ENCODE measurements at regions not wholly inside any gene's neighbourhood (a gene's known extent, or its start where the extent isn't known, plus 50 kb on each side); places are given as distances from the start of the nearest gene placed in this dataset.

DNA sequence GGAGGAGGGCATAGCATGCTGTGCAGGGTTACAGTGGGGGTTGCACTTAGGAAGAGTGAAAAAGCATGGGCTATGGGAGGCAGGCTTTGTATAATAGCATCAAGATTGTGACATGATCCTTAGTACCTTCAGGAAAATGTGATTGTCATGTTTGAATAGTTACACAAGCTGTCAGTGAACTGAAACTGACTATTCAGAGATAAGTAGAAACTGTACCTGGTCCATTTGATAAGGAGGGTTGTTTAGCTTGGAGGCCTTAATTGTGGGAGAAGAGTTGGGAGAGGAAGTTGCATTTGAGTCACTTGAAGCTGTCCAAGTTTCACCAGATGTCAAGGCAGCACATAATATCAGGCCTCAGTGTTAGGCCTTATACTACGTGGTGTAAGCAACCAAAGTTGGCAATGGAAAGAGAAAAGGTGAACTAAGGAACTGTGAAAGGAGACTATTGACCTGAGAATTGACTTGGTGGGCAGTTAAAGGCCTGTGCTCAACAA is 85.0 kb downstream of the TEX13C start:
- WGBS, 2 donors: 55 to 77% methylated on average over 1 of the region's 1 CpG
- Histone ChIP-seq H3K27me3 (no peaks in the 10 kb centered on the region), H3K4me3 (no peak overlapping the region), H3K9me3 (no peaks in the 10 kb centered on the region), H3K27ac (no peak overlapping the region), H3K4me1 (no peaks in the 10 kb centered on the region), H3K36me3 (no peaks in the 10 kb centered on the region)
- DNase-seq (no peak), ATAC-seq (ENCODE audit: low FRiP score in 2 of 2) (no peak)
- no peak for TF ChIP-seq EP300 (IDR thresholded peaks at IDR 0.05)
- no peak for TF ChIP-seq POLR2A (IDR thresholded peaks at IDR 0.05)
- no peak for TF ChIP-seq POLR2AphosphoS5 (IDR thresholded peaks at IDR 0.05)
- TF ChIP-seq, protein P1, sequence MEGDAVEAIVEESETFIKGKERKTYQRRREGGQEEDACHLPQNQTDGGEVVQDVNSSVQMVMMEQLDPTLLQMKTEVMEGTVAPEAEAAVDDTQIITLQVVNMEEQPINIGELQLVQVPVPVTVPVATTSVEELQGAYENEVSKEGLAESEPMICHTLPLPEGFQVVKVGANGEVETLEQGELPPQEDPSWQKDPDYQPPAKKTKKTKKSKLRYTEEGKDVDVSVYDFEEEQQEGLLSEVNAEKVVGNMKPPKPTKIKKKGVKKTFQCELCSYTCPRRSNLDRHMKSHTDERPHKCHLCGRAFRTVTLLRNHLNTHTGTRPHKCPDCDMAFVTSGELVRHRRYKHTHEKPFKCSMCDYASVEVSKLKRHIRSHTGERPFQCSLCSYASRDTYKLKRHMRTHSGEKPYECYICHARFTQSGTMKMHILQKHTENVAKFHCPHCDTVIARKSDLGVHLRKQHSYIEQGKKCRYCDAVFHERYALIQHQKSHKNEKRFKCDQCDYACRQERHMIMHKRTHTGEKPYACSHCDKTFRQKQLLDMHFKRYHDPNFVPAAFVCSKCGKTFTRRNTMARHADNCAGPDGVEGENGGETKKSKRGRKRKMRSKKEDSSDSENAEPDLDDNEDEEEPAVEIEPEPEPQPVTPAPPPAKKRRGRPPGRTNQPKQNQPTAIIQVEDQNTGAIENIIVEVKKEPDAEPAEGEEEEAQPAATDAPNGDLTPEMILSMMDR (IDR thresholded peaks at IDR 0.05): no peak

DNA sequence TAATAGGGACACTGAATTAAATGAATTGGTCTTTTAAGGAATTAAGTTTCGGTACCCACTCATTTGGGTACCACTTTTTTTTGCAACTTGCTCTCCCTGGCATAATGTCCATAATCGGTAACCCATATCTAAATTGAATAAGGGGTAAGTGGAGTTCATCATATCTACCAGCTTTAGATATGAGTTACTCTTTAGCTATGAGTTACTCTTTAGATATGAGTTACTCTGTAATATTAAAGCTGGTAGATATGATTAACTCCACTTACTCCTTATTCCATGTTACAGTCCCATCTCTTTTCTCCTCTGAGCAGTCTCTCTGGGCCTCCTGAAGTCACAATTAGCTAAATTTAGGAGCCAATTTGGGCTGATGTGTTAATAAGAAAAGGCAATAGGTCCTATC is 85.7 kb downstream of the TEX13C start:
- no peak for TF ChIP-seq EP300 (IDR thresholded peaks at IDR 0.05)
- TF ChIP-seq, protein P1 (IDR thresholded peaks at IDR 0.05): no peak
- no peak for TF ChIP-seq POLR2AphosphoS5 (IDR thresholded peaks at IDR 0.05)
- TF ChIP-seq POLR2A (IDR thresholded peaks at IDR 0.05): no peak
- no peaks in the 10 kb centered on the region for H3K4me1 ChIP-seq
- H3K27me3 ChIP-seq: no peaks in the 10 kb centered on the region
- DNase-seq: no peak
- WGBS, 2 donors: 76 to 88% methylated on average over 2 of the region's 2 CpGs
- H3K36me3 ChIP-seq: no peaks in the 10 kb centered on the region
- no peak overlapping the region for H3K4me3 ChIP-seq
- no peak overlapping the region for H3K27ac ChIP-seq
- ATAC-seq (ENCODE audit: low FRiP score in 2 of 2): no peak
- no peaks in the 10 kb centered on the region for H3K9me3 ChIP-seq

DNA sequence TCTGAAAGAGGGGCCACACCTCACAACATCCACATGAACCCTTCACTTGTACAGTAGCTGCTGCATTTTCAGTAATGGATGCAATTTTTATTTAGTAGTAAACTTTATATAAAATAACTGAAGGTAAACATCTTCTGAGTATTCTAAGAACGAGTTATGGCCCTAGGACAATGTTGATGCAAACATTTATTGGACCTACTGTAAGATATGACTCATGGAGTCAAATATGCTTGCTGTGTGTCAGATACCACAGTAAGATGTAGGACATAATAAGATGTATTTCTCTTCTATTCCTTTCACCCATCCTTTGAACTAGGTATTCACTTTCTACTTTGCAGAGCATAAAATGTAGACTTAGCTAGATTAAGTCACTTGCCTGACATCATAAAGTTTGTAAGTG is 87.6 kb downstream of the TEX13C start:
- Histone ChIP-seq H3K27ac (no peak overlapping the region), H3K4me3 (no peak overlapping the region), H3K4me1 (no peaks in the 10 kb centered on the region), H3K27me3 (no peaks in the 10 kb centered on the region), H3K36me3 (no peaks in the 10 kb centered on the region), H3K9me3 (no peaks in the 10 kb centered on the region)
- DNase-seq (no peak), ATAC-seq (ENCODE audit: low FRiP score in 2 of 2) (no peak)
- 39 to 67% methylated on average over 1 of the region's 1 CpG for WGBS, 2 donors
- TF ChIP-seq EP300 (IDR thresholded peaks at IDR 0.05): no peak
- TF ChIP-seq, protein P1 (IDR thresholded peaks at IDR 0.05): no peak
- TF ChIP-seq POLR2A (IDR thresholded peaks at IDR 0.05): no peak
- no peak for TF ChIP-seq POLR2AphosphoS5 (IDR thresholded peaks at IDR 0.05)

DNA sequence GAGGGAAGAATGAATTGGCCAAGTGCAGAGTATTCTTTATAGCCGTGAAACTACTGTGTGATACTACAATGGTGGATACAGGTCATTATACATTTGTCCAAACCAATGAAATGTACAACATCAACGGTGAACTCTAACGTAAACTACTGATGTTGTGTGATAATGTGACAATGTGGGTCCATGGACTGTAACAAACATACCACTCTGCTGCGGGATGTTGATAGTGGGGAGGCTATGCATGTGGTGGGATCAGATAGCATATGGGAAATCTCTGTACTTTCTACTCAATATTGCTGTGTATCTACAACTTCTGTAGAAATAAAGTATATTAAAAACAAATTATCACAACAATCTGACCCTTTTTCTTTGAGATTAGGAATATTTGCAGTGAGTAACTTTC is 101.1 kb downstream of the TEX13C start:
- TF ChIP-seq, protein P1 (IDR thresholded peaks at IDR 0.05): no peak
- TF ChIP-seq POLR2A (IDR thresholded peaks at IDR 0.05) (no peak), EP300 (IDR thresholded peaks at IDR 0.05) (no peak), POLR2AphosphoS5 (IDR thresholded peaks at IDR 0.05) (no peak)
- Histone ChIP-seq H3K27me3 (no peaks in the 10 kb centered on the region), H3K27ac (no peak overlapping the region), H3K4me1 (no peaks in the 10 kb centered on the region), H3K4me3 (no peak overlapping the region), H3K36me3 (no peaks in the 10 kb centered on the region), H3K9me3 (no peaks in the 10 kb centered on the region)
- WGBS, 2 donors: 86 to 92% methylated on average over 4 of the region's 4 CpGs
- no peak for ATAC-seq (ENCODE audit: low FRiP score in 2 of 2)
- DNase-seq: no peak

DNA sequence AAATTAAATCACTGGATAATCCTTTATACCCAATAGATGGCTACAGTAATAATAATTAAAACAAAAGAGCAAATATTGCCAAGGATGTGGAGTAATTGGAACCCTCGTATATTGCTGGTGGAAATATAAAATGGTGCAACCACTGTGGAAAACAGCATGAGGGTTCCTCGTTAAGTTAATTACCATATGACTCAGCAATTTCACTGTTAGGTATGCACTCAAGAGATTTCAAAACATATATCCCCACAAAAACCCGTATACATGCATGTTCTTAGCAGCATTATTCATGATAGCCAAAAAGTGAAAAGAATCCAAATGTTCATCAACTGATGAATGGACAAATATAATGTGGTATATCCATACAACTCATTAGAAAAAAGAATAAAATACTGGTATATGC is 103.3 kb downstream of the TEX13C start:
- no peak for ATAC-seq (ENCODE audit: low FRiP score in 2 of 2)
- no peaks in the 10 kb centered on the region for H3K4me1 ChIP-seq
- no peaks in the 10 kb centered on the region for H3K27me3 ChIP-seq
- no peaks in the 10 kb centered on the region for H3K9me3 ChIP-seq
- DNase-seq: no peak
- no peaks in the 10 kb centered on the region for H3K36me3 ChIP-seq
- H3K27ac ChIP-seq: no peak overlapping the region
- TF ChIP-seq POLR2AphosphoS5 (IDR thresholded peaks at IDR 0.05) (no peak), EP300 (IDR thresholded peaks at IDR 0.05) (no peak), POLR2A (IDR thresholded peaks at IDR 0.05) (no peak)
- TF ChIP-seq, protein P1 (IDR thresholded peaks at IDR 0.05): no peak
- no peak overlapping the region for H3K4me3 ChIP-seq
- WGBS, 2 donors: 73 to 78% methylated on average over 3 of the region's 3 CpGs
